ENCODE measurements at regions not wholly inside any gene's neighbourhood (a gene's known extent, or its start where the extent isn't known, plus 50 kb on each side); places are given as distances from the start of the nearest gene placed in this dataset.
"Not testable (repeated sequence)": the region's sequence is repeated elsewhere in the genome, so short reads cannot be mapped to it uniquely, and the experiment has no call there.

- TF ChIP-seq CTCF (IDR thresholded peaks at IDR 0.05) = no peak
- Mint-ChIP-seq H3K27ac (ENCODE audit: unreplicated experiment) (no peak overlapping the region), H3K27me3 (ENCODE audit: unreplicated experiment) (peaks cover 2% of the 10 kb centered on the region), H3K9me3 (ENCODE audit: unreplicated experiment) (peaks cover 10% of the 10 kb centered on the region), H3K4me3 (ENCODE audit: unreplicated experiment) (no peak overlapping the region), H3K36me3 (ENCODE audit: unreplicated experiment) (peaks cover 2% of the 10 kb centered on the region), H3K4me1 (ENCODE audit: unreplicated experiment) (peaks cover 18% of the 10 kb centered on the region)
- no peak for DNase-seq (ENCODE audit: extremely low spot score, unreplicated experiment)
Observed at GRCh38 chr21:38905752-38906151, 100.0 kb downstream of the ETS2 start.

- Mint-ChIP-seq H3K36me3 (ENCODE audit: unreplicated experiment) (peaks cover 2% of the 10 kb centered on the region), H3K27ac (ENCODE audit: unreplicated experiment) (no peak overlapping the region), H3K4me1 (ENCODE audit: unreplicated experiment) (peaks cover 15% of the 10 kb centered on the region), H3K9me3 (ENCODE audit: unreplicated experiment) (peaks cover 10% of the 10 kb centered on the region), H3K27me3 (ENCODE audit: unreplicated experiment) (peaks cover 2% of the 10 kb centered on the region), H3K4me3 (ENCODE audit: unreplicated experiment) (no peak overlapping the region)
- no peak for TF ChIP-seq CTCF (IDR thresholded peaks at IDR 0.05)
- DNase-seq (ENCODE audit: extremely low spot score, unreplicated experiment) = no peak
Observed at GRCh38 chr21:38905328-38905727, 99.6 kb downstream of the ETS2 start.

DNA sequence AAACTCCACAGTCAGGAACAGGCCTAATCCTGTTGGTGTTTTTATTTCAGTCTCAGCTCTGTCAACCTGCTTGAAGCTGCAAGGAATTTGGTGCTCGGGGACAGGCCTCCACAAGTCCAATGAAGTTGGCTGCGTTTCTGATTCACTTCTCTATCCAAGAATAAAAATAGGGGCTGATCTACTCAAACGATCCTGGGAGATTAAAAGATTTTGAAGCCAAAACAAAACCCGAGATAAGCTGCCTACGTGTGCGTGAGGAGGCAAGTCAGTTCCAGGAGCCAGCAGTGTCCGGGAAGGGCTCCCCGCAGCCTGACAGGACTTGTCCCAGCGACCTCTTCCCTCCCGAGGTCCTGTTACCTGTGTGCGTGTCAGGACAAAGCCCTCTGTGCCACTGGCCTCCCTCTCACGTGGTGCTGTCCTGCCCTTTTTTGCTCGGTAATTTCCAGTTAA, 98.0 kb downstream of the ETS2 start:
- H3K4me3 Mint-ChIP-seq (ENCODE audit: unreplicated experiment) = no peak overlapping the region
- no peak for DNase-seq (ENCODE audit: extremely low spot score, unreplicated experiment)
- no peak for TF ChIP-seq CTCF (IDR thresholded peaks at IDR 0.05)
- H3K27me3 Mint-ChIP-seq (ENCODE audit: unreplicated experiment) = peaks cover 2% of the 10 kb centered on the region
- no peak overlapping the region for H3K27ac Mint-ChIP-seq (ENCODE audit: unreplicated experiment)
- peaks cover 2% of the 10 kb centered on the region for H3K36me3 Mint-ChIP-seq (ENCODE audit: unreplicated experiment)
- peaks cover 10% of the 10 kb centered on the region for H3K9me3 Mint-ChIP-seq (ENCODE audit: unreplicated experiment)
- peaks cover 8% of the 10 kb centered on the region for H3K4me1 Mint-ChIP-seq (ENCODE audit: unreplicated experiment)

DNA sequence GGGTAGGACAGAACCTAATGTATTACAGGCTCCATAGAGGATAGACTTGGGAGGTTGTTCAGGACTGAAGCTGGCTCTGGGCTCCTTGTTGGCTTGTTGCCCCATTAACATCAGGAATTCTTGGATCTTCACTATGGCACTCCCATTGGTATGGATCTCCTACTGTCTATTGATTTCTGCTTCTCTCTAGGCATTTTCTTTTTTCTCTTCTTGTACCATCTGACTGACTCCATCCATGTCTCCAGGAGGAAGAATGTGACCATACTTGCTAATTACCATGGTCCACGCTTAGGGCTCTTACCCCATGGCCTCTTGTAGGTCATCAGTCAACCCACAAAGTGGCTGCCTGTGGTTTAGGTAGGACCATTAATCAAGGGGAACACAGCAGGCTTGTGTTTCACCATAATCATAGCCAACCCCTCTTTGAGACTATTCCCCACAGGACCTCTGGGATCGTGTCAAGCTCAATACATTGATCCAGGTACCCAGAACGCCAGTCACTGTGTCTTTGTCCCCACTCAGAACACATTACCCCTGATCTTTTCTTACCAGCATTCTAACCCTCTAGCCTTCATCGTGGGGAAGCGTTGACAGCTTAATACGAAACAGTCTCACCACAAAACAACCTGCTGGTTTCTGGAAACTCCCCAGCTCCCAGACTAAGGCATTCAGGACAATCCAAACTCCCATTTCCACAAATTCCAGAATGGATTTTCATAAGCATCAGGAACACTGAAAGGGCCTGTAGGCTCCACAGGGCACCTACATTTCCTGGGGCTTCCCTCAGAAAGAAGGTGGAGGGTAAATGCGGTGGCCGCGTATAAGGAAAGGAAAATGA, 97.1 kb downstream of the ETS2 start:
- peaks cover 10% of the 10 kb centered on the region for H3K9me3 Mint-ChIP-seq (ENCODE audit: unreplicated experiment)
- no peak overlapping the region for H3K27ac Mint-ChIP-seq (ENCODE audit: unreplicated experiment)
- H3K4me3 Mint-ChIP-seq (ENCODE audit: unreplicated experiment) = no peak overlapping the region
- DNase-seq (ENCODE audit: extremely low spot score, unreplicated experiment) = no peak
- peaks cover 8% of the 10 kb centered on the region for H3K4me1 Mint-ChIP-seq (ENCODE audit: unreplicated experiment)
- TF ChIP-seq CTCF (IDR thresholded peaks at IDR 0.05) = no peak
- H3K27me3 Mint-ChIP-seq (ENCODE audit: unreplicated experiment) = peaks cover 2% of the 10 kb centered on the region
- peaks cover 2% of the 10 kb centered on the region for H3K36me3 Mint-ChIP-seq (ENCODE audit: unreplicated experiment)

GRCh38 chr21:38900499-38900898, 94.8 kb downstream of the ETS2 start:
- TF ChIP-seq CTCF (IDR thresholded peaks at IDR 0.05) = no peak
- peaks cover 10% of the 10 kb centered on the region for H3K9me3 Mint-ChIP-seq (ENCODE audit: unreplicated experiment)
- no peaks in the 10 kb centered on the region for H3K4me1 Mint-ChIP-seq (ENCODE audit: unreplicated experiment)
- peaks cover 2% of the 10 kb centered on the region for H3K36me3 Mint-ChIP-seq (ENCODE audit: unreplicated experiment)
- no peak overlapping the region for H3K4me3 Mint-ChIP-seq (ENCODE audit: unreplicated experiment)
- H3K27ac Mint-ChIP-seq (ENCODE audit: unreplicated experiment) = no peak overlapping the region
- H3K27me3 Mint-ChIP-seq (ENCODE audit: unreplicated experiment) = peaks cover 5% of the 10 kb centered on the region
- DNase-seq (ENCODE audit: extremely low spot score, unreplicated experiment) = no peak

DNA sequence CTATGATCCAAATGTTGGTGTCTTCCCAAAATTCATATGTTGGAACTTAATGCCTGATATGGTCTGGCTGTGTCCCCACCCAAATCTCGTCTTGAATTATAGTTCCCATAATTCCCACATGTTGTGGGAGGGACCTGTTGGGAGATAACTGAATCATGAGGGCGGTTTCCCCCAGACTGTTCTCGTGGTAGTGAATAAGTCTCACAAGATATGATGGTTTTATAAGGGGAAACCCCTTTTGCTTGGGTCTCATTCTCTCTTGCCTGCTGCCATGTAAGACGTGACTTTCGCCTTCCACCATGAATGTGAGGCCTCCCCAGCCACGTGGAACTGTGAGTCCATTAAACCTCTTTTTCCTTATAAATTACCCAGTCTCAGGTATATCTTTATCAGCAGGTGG, 94.3 kb downstream of the ETS2 start:
- H3K4me1 Mint-ChIP-seq (ENCODE audit: unreplicated experiment); DNase-seq (ENCODE audit: extremely low spot score, unreplicated experiment); H3K27me3 Mint-ChIP-seq (ENCODE audit: unreplicated experiment); H3K36me3 Mint-ChIP-seq (ENCODE audit: unreplicated experiment); H3K27ac Mint-ChIP-seq (ENCODE audit: unreplicated experiment); H3K4me3 Mint-ChIP-seq (ENCODE audit: unreplicated experiment): not testable (repeated sequence)
- peaks cover 10% of the 10 kb centered on the region for H3K9me3 Mint-ChIP-seq (ENCODE audit: unreplicated experiment)

All from osteocyte (in vitro differentiated cells).